ENCODE measurements at regions not wholly inside any gene's neighbourhood (a gene's known extent, or its start where the extent isn't known, plus 50 kb on each side); places are given as distances from the start of the nearest gene placed in this dataset.
"Not testable (repeated sequence)": the region's sequence is repeated elsewhere in the genome, so short reads cannot be mapped to it uniquely, and the experiment has no call there.

- peak; percentile 33 for DNase-seq (ENCODE audit: extremely low read depth, low read depth, low spot score)
Observed at GRCh38 chr2:180559771-180560170, 420.6 kb upstream of the UBE2E3 start.

GRCh38 chr2:180559038-180559437 is 421.4 kb upstream of the UBE2E3 start:
- no peak for DNase-seq (ENCODE audit: extremely low read depth, low read depth, low spot score)

- no peak for DNase-seq (ENCODE audit: extremely low read depth, low read depth, low spot score)
Observed at GRCh38 chr2:180555391-180555965, 424.9 kb upstream of the UBE2E3 start.

GRCh38 chr2:180554330-180554729 is 426.1 kb upstream of the UBE2E3 start:
- no peak for DNase-seq (ENCODE audit: extremely low read depth, low read depth, low spot score)

GRCh38 chr2:180553094-180553715 is 427.2 kb upstream of the UBE2E3 start:
- no peak for DNase-seq (ENCODE audit: extremely low read depth, low read depth, low spot score)

- DNase-seq (ENCODE audit: extremely low read depth, low read depth, low spot score) = no peak
Observed at GRCh38 chr2:180542511-180542910, 437.9 kb upstream of the UBE2E3 start.

- no peak for DNase-seq (ENCODE audit: extremely low read depth, low read depth, low spot score)
Observed at GRCh38 chr2:180540761-180541160, 439.6 kb upstream of the UBE2E3 start.

- no peak for DNase-seq (ENCODE audit: extremely low read depth, low read depth, low spot score)
Observed at GRCh38 chr2:180539541-180539940, 440.9 kb upstream of the UBE2E3 start.

- DNase-seq (ENCODE audit: extremely low read depth, low read depth, low spot score) = no peak
Observed at GRCh38 chr2:180535289-180535688, 445.1 kb upstream of the UBE2E3 start.

GRCh38 chr2:180531787-180532186 is 448.6 kb upstream of the UBE2E3 start:
- not testable (repeated sequence) for DNase-seq (ENCODE audit: extremely low read depth, low read depth, low spot score)

GRCh38 chr2:180524499-180524898 is 455.9 kb upstream of the UBE2E3 start:
- DNase-seq (ENCODE audit: extremely low read depth, low read depth, low spot score) = no peak

- peak; percentile 52 for DNase-seq (ENCODE audit: extremely low read depth, low read depth, low spot score)
Observed at GRCh38 chr2:180523621-180524340, 456.6 kb upstream of the UBE2E3 start.

GRCh38 chr2:180520921-180521581 is 459.4 kb upstream of the UBE2E3 start:
- DNase-seq (ENCODE audit: extremely low read depth, low read depth, low spot score) = no peak

GRCh38 chr2:180520206-180520605 is 460.2 kb upstream of the UBE2E3 start:
- DNase-seq (ENCODE audit: extremely low read depth, low read depth, low spot score) = no peak

GRCh38 chr2:180519276-180519675 is 461.1 kb upstream of the UBE2E3 start:
- peak; percentile 29 for DNase-seq (ENCODE audit: extremely low read depth, low read depth, low spot score)

GRCh38 chr2:180516232-180516631 is 464.2 kb upstream of the UBE2E3 start:
- DNase-seq (ENCODE audit: extremely low read depth, low read depth, low spot score) = no peak

- DNase-seq (ENCODE audit: extremely low read depth, low read depth, low spot score) = no peak
Observed at GRCh38 chr2:180513389-180513788, 467.0 kb upstream of the UBE2E3 start.

- DNase-seq (ENCODE audit: extremely low read depth, low read depth, low spot score) = no peak
Observed at GRCh38 chr2:180508458-180508857, 471.9 kb upstream of the UBE2E3 start.

GRCh38 chr2:180507028-180507427 is 473.4 kb upstream of the UBE2E3 start:
- no peak for DNase-seq (ENCODE audit: extremely low read depth, low read depth, low spot score)

GRCh38 chr2:180505203-180505602 is 475.2 kb upstream of the UBE2E3 start:
- DNase-seq (ENCODE audit: extremely low read depth, low read depth, low spot score) = no peak

GRCh38 chr2:180497621-180498152 is 482.7 kb upstream of the UBE2E3 start:
- no peak for DNase-seq (ENCODE audit: extremely low read depth, low read depth, low spot score)
